Pons (tissue), 1 donor: ENCODE measurements at regions not wholly inside any gene's neighbourhood (a gene's known extent, or its start where the extent isn't known, plus 50 kb on each side); places are given as distances from the start of the nearest gene placed in this dataset.
A peak's percentile ranks its signal among the peaks of the same experiment; 100 is the strongest.

Experiments
- DNase-seq: peaks from one replicate; pipeline ENCODE4 v3.0.0-alpha.2; 2016; ENCODE audit warnings: low spot score

- DNase-seq = no peak
These were observed 733.7 kb upstream of the CITED2 start for GRCh38 chr6:140108167-140108566.

- no peak for DNase-seq
These were observed 732.8 kb upstream of the CITED2 start for GRCh38 chr6:140107216-140107615.

GRCh38 chr6:140105857-140106256 lies 731.4 kb upstream of the CITED2 start:
- DNase-seq = no peak

GRCh38 chr6:140105241-140105640 lies 730.8 kb upstream of the CITED2 start:
- DNase-seq = no peak

- DNase-seq = no peak
These were observed 727.4 kb upstream of the CITED2 start for GRCh38 chr6:140101818-140102217.

- no peak for DNase-seq
These were observed 726.9 kb upstream of the CITED2 start for GRCh38 chr6:140101367-140101766.

GRCh38 chr6:140095532-140095931 lies 721.1 kb upstream of the CITED2 start:
- DNase-seq = no peak

- no peak for DNase-seq
These were observed 717.4 kb upstream of the CITED2 start for GRCh38 chr6:140091895-140092294.

GRCh38 chr6:140090871-140091270 lies 716.4 kb upstream of the CITED2 start:
- no peak for DNase-seq

- DNase-seq = no peak
These were observed 708.9 kb upstream of the CITED2 start for GRCh38 chr6:140083375-140083774.

- DNase-seq = peak; percentile 46
These were observed 708.4 kb upstream of the CITED2 start for GRCh38 chr6:140082867-140083297.

- peak; percentile 21 for DNase-seq
These were observed 704.9 kb upstream of the CITED2 start for GRCh38 chr6:140079328-140079727.

- peak; percentile 43 for DNase-seq
These were observed 704.2 kb upstream of the CITED2 start for GRCh38 chr6:140078561-140079125.

GRCh38 chr6:140077827-140078560 lies 703.5 kb upstream of the CITED2 start:
- no peak for DNase-seq

- DNase-seq = no peak
These were observed 701.7 kb upstream of the CITED2 start for GRCh38 chr6:140076105-140076504.

- no peak for DNase-seq
These were observed 699.0 kb upstream of the CITED2 start for GRCh38 chr6:140073456-140073855.

- no peak for DNase-seq
These were observed 697.2 kb upstream of the CITED2 start for GRCh38 chr6:140071601-140072062.

- DNase-seq = no peak
These were observed 696.5 kb upstream of the CITED2 start for GRCh38 chr6:140070846-140071473.

GRCh38 chr6:140069576-140069975 lies 695.1 kb upstream of the CITED2 start:
- no peak for DNase-seq

- no peak for DNase-seq
These were observed 694.4 kb upstream of the CITED2 start for GRCh38 chr6:140068801-140069200.

GRCh38 chr6:140064366-140064765 lies 689.9 kb upstream of the CITED2 start:
- no peak for DNase-seq

GRCh38 chr6:140063021-140063399 lies 688.6 kb upstream of the CITED2 start:
- no peak for DNase-seq
